OCI-LY1 (cell line): ENCODE measurements at regions not wholly inside any gene's neighbourhood (a gene's known extent, or its start where the extent isn't known, plus 50 kb on each side); places are given as distances from the start of the nearest gene placed in this dataset.
A peak's percentile ranks its signal among the peaks of the same experiment; 100 is the strongest.

ENCODE experiments used
- CTCF ChIP-seq: fragments of 200-600 bp; sonication (generic), shearing (Covaris generic); IDR thresholded peaks from 2 replicates; pipeline ENCODE4 v1.5.1; 2017; ENCODE audit warnings: mild to moderate bottlenecking, antibody characterized with exemption, low read length, moderate library complexity, mixed read lengths
- EZH2 ChIP-seq: fragments of 200-600 bp; sonication (generic), shearing (Covaris generic); IDR thresholded peaks from 2 replicates; pipeline ENCODE4 v1.8.0; 2017; ENCODE audit warnings: borderline replicate concordance, mixed run types, mild to moderate bottlenecking, antibody characterized with exemption, low read length, moderate library complexity, mixed read lengths

DNA sequence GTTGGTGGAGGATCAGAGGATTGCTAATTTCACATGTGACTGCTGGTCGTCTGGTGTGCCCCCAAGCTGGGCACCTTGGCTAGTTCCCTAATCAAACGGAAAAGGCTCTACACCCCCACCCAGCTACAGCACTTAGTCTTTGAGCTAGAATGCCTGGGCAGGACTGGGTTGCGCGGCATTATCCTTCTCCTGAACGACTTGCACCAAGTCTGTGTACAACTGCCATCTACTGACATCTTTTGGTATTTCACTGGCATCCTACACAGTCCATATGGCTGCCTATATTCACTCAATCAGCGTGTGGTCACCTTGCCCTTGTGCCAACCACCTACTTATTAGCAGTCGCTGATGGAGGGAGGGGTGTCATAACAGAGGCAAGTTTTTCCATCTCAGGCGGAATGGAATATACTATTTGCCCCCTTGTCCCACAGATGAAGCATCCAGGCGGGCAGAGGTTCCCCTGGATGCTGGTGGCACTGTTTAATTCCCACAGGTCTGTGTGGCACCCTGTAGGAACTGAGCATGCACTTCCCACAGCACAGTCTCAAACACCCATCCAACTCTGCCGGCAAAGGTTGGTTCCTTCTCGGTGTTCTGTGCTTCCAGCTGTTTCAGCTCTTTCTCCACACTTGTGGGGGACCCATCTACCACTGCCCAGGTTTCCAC, 150.1 kb downstream of the OSTF1 start:
- peak; percentile 67 for TF ChIP-seq CTCF
- TF ChIP-seq EZH2, result no peak
